ENCODE measurements at regions not wholly inside any gene's neighbourhood (a gene's known extent, or its start where the extent isn't known, plus 50 kb on each side); places are given as distances from the start of the nearest gene placed in this dataset.
"Not testable (repeated sequence)": the region's sequence is repeated elsewhere in the genome, so short reads cannot be mapped to it uniquely, and the experiment has no call there.

DNA sequence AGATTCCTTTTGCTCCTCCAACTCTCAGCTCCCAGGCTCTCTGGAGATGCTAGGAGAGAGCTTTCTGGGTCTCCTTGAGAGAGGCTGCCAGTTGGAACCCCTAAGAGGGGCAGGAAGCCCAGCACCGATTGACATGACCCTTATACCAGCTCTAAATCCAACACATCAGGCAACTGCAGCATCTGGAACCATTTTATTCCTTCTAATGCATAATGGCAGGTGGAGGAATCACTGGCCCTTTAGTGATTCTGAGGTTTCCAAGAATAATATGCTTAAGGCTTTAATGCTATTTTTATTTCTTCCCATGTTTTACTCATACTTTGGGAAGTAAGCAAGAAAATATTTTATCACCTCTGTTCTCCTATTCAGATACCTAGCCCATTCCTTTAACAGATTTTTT, 60.3 kb upstream of the TEX264 start:
- H3K9me3 ChIP-seq, result no peaks in the 10 kb centered on the region
- no peaks in the 10 kb centered on the region for H3K27me3 ChIP-seq
- H3K4me3 ChIP-seq, result no peak overlapping the region
- no peak overlapping the region for H3K27ac ChIP-seq
- no peak for TF ChIP-seq CTCF (IDR thresholded peaks at IDR 0.05)
- no peak for DNase-seq (ENCODE audit: low spot score)
- H3K4me1 ChIP-seq, result no peaks in the 10 kb centered on the region
- H3K36me3 ChIP-seq, result no peaks in the 10 kb centered on the region

GRCh38 chr3:51617597-51617996, 53.5 kb upstream of the TEX264 start:
- no peak overlapping the region for H3K4me3 ChIP-seq
- no peak overlapping the region for H3K27ac ChIP-seq
- no peaks in the 10 kb centered on the region for H3K27me3 ChIP-seq
- DNase-seq (ENCODE audit: low spot score), result no peak
- no peaks in the 10 kb centered on the region for H3K36me3 ChIP-seq
- H3K9me3 ChIP-seq, result no peaks in the 10 kb centered on the region
- TF ChIP-seq CTCF (IDR thresholded peaks at IDR 0.05), result no peak
- peaks cover 0 to 20% of the 10 kb centered on the region in 2 donors for H3K4me1 ChIP-seq

- DNase-seq (ENCODE audit: low spot score); H3K9me3 ChIP-seq; H3K27me3 ChIP-seq; H3K27ac ChIP-seq; H3K36me3 ChIP-seq; H3K4me3 ChIP-seq: not testable (repeated sequence)
- H3K4me1 ChIP-seq, result peaks cover 0 to 25% of the 10 kb centered on the region in 2 donors
Observed at GRCh38 chr3:51618038-51618437, 53.0 kb upstream of the TEX264 start.

GRCh38 chr3:51618496-51618895, 52.6 kb upstream of the TEX264 start:
- no peak overlapping the region for H3K27ac ChIP-seq
- TF ChIP-seq CTCF (IDR thresholded peaks at IDR 0.05), result no peak
- no peak overlapping the region for H3K4me3 ChIP-seq
- no peaks in the 10 kb centered on the region for H3K36me3 ChIP-seq
- H3K4me1 ChIP-seq, result peaks cover 0 to 26% of the 10 kb centered on the region in 2 donors
- H3K9me3 ChIP-seq, result no peaks in the 10 kb centered on the region
- H3K27me3 ChIP-seq, result no peaks in the 10 kb centered on the region
- no peak for DNase-seq (ENCODE audit: low spot score)

DNA sequence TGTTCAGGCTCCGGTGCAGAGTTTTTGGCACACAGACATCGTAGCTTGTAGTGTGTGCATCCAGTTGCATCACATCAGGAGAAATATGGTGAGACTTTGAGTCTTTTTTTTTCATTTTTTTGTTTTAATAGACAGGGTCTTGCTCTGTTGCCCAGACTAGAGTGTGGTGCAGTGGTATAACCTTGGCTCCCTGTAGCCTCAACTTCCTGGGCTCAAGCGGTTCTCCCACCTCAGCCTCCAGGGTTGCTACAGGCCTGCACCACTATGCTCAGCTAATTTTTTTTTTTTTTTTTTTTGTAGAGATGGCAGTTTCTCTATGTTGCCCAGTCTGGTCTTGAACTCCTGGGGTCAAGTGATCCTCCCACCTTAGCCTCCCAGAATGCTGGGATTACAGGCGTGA, 51.1 kb upstream of the TEX264 start:
- Histone ChIP-seq H3K4me3 (no peak overlapping the region), H3K27me3 (no peaks in the 10 kb centered on the region), H3K27ac (no peak overlapping the region), H3K36me3 (no peaks in the 10 kb centered on the region), H3K4me1 (peaks cover 0 to 26% of the 10 kb centered on the region in 2 donors), H3K9me3 (no peaks in the 10 kb centered on the region)
- no peak for TF ChIP-seq CTCF (IDR thresholded peaks at IDR 0.05)
- no peak for DNase-seq (ENCODE audit: low spot score)

- TF ChIP-seq CTCF (IDR thresholded peaks at IDR 0.05), result no peak
- Histone ChIP-seq H3K36me3 (no peaks in the 10 kb centered on the region), H3K4me1 (peaks cover 0 to 26% of the 10 kb centered on the region in 2 donors), H3K4me3 (no peak overlapping the region), H3K27ac (no peak overlapping the region), H3K27me3 (no peaks in the 10 kb centered on the region), H3K9me3 (no peaks in the 10 kb centered on the region)
- no peak for DNase-seq (ENCODE audit: low spot score)
Observed at GRCh38 chr3:51620543-51620942, 50.5 kb upstream of the TEX264 start.
